ENCODE measurements at regions not wholly inside any gene's neighbourhood (a gene's known extent, or its start where the extent isn't known, plus 50 kb on each side); places are given as distances from the start of the nearest gene placed in this dataset.

DNA sequence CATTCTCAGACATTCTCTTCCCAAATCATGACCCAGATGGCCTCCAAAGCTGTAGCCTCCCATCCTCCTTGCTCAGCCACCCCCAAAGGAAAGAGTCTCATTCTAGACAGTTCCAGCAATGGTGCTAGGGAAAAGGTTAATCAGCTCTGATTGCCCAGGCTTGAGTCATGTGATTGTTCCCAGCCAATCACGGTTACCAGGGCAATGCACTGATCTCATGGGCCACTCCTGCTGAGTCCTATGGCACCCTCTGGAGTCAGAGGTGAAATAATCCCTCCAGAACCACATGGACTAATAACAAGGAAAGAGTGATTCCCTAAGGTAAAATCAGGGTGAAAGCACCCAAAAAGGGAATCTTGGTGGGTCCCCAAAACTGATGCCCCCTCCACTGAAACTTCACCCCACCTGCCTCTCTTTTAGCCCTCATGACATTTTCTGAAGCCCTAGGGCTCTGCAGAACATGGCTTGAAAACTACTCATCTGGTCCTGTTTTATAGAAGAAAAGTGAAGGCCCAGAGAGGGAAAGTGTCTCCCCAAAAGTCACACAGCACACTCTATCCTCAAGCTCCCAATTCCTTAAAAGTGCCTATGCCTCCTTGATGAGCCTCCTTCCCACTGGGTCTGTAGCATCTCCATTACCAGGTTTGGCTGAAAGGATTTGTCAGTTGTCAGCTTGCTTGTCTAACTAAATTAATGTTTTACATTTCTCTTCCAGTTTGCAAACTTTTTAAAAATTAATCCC, 203.7 kb downstream of the MN1 start:
- Histone ChIP-seq H3K4me1 (peaks cover 0 to 9% (median 2%) of the 10 kb centered on the region in 4 donors), H3K4me3 (no peak overlapping the region), H3K27ac (no peak overlapping the region), H3K27me3 (no peaks in the 10 kb centered on the region), H3K9me3 (no peaks in the 10 kb centered on the region), H3K36me3 (no peaks in the 10 kb centered on the region)
- intact Hi-C loops (cut with DNase I; ENCODE audit: low total_unique reads): no loop called here
- TF ChIP-seq, protein P1, sequence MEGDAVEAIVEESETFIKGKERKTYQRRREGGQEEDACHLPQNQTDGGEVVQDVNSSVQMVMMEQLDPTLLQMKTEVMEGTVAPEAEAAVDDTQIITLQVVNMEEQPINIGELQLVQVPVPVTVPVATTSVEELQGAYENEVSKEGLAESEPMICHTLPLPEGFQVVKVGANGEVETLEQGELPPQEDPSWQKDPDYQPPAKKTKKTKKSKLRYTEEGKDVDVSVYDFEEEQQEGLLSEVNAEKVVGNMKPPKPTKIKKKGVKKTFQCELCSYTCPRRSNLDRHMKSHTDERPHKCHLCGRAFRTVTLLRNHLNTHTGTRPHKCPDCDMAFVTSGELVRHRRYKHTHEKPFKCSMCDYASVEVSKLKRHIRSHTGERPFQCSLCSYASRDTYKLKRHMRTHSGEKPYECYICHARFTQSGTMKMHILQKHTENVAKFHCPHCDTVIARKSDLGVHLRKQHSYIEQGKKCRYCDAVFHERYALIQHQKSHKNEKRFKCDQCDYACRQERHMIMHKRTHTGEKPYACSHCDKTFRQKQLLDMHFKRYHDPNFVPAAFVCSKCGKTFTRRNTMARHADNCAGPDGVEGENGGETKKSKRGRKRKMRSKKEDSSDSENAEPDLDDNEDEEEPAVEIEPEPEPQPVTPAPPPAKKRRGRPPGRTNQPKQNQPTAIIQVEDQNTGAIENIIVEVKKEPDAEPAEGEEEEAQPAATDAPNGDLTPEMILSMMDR (IDR thresholded peaks at IDR 0.05): no peak
- no peak for DNase-seq

DNA sequence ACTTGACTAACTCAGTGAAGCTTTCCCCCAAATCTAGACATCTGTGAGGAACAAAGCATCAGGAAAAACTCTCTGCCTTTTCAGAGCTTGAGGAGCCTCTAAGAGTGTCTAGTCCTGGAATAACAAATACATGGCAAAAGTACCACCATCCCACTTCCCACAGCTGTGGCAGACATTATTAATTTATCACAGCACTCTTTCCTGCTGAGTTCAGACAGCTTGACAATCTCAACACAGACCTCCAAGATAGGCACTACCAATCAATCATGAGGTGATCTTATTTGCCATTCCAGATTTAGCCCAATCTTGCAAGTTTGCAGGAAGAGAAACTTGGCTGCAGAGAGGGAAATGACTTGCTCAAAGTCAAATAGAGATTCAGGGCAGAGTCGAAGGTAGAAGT, 202.8 kb downstream of the MN1 start:
- Histone ChIP-seq H3K27ac (no peak overlapping the region), H3K9me3 (no peaks in the 10 kb centered on the region), H3K4me1 (peaks cover 0 to 14% (median 5%) of the 10 kb centered on the region in 4 donors), H3K27me3 (no peaks in the 10 kb centered on the region), H3K36me3 (no peaks in the 10 kb centered on the region), H3K4me3 (no peak overlapping the region)
- intact Hi-C loops (cut with DNase I; ENCODE audit: low total_unique reads): no loop called here
- no peak for DNase-seq
- TF ChIP-seq, protein P1 (IDR thresholded peaks at IDR 0.05): no peak

DNA sequence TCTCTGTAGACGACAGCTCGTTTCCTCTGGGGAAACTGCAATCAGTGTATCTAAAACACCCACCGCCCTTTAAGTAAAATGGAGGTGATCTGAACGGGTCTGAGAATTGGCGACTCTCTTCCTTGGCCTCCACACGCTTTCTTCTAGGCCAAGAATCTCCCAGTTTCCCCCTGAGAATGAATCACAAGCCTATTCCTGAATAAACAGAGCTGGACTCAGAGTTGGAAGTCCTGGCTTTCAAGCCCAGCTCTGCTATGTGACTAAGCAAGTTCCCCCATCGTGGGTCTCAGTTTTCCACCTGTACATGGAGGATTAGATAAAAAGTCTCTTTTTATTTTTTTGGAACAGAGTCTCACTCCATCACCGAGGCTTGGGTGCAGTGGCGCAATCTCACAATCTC, 200.4 kb downstream of the MN1 start:
- H3K27me3 ChIP-seq: no peaks in the 10 kb centered on the region
- H3K4me3 ChIP-seq: no peak overlapping the region
- TF ChIP-seq, protein P1 (IDR thresholded peaks at IDR 0.05): no peak
- peak overlapping the region in 1 of 2 donors; percentile 31 for H3K27ac ChIP-seq
- no peaks in the 10 kb centered on the region for H3K9me3 ChIP-seq
- peaks cover 0 to 19% (median 8%) of the 10 kb centered on the region in 4 donors for H3K4me1 ChIP-seq
- intact Hi-C loops (cut with DNase I; ENCODE audit: low total_unique reads): loop anchor here (10.0 kb wide), 1 partner anchor 204 kb away; the partner anchor contains the start of gene MN1
- DNase-seq: no peak
- H3K36me3 ChIP-seq: no peaks in the 10 kb centered on the region

DNA sequence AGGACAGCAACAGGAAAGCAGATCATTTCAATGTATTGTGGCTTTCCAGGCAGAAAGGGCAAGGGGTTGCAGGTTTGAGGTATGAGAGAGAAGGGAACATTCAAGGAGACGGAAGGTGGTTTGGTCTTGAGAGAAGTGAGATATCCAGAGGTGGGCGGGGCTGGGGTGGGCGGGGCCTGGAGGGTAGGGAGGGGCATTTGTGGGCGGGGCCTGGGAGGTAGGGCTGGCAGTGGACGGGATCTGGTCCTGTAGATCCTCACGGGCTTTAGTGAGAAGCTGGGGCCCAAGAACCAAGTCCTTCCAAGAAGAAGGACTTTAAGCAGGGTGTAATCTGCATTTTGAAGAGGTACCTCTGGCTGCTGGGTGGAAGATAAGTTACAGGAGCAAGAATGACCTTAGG, 199.2 kb downstream of the MN1 start:
- Histone ChIP-seq H3K9me3 (no peaks in the 10 kb centered on the region), H3K4me3 (no peak overlapping the region), H3K4me1 (peaks cover 0 to 19% (median 8%) of the 10 kb centered on the region in 4 donors), H3K36me3 (no peaks in the 10 kb centered on the region), H3K27ac (no peak overlapping the region), H3K27me3 (no peaks in the 10 kb centered on the region)
- TF ChIP-seq, protein P1 (IDR thresholded peaks at IDR 0.05): no peak
- intact Hi-C loops (cut with DNase I; ENCODE audit: low total_unique reads): loop anchor here (10.0 kb wide), 1 partner anchor 202 kb away; the partner anchor contains the start of gene MN1
- DNase-seq: no peak

DNA sequence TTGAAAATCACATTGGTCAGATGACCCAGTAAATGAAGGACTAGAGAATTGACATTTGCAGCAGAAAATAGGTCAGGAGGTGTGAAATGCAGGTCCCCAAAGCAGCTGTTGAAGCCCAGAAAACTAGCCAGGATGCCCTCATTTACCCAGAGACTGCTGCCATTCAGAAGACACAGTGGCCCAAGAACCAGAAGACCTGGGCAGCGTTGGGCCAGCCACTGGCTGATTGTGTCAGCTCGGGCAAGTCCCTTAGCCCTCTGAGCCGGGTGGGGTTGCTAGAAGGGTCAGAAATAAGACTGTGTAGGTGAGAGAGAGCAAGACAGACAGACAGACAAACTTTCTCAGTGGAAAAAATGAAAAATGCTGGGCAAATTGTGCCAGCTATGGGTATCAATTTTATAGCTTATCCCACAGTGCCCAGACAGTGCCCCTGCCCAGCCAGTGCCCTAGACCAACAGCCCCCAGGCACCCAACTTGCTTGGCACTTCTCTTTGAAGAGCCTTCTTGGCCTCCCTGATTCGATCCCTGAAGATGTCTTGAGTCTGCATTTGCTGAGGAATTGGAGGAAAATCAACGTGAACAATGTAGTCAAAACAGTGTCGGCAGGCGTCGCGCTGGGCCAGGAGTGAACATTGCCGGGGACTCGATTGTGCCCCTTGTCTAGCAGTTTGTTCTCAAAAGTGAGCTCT, 198.3 kb downstream of the MN1 start:
- intact Hi-C loops (cut with DNase I; ENCODE audit: low total_unique reads): loop anchor here (10.0 kb wide), 1 partner anchor 202 kb away; the partner anchor contains the start of gene MN1
- no peaks in the 10 kb centered on the region for H3K9me3 ChIP-seq
- peak overlapping the region in 1 of 2 donors; percentile 1 for H3K4me3 ChIP-seq
- H3K27me3 ChIP-seq: no peaks in the 10 kb centered on the region
- peak overlapping the region; percentile 59 to 72 for H3K27ac ChIP-seq
- DNase-seq: no peak
- TF ChIP-seq, protein P1 (IDR thresholded peaks at IDR 0.05): peak in 1 of 2 experiments; percentile 29
- peaks cover 0 to 19% (median 8%) of the 10 kb centered on the region in 4 donors for H3K4me1 ChIP-seq
- H3K36me3 ChIP-seq: no peaks in the 10 kb centered on the region

Data from tibial artery (tissue), 4 donors.